Stimulated activated CD4-positive, alpha-beta T cell treated with anti-CD3 and anti-CD28 coated beads, TNF-alpha, amount 100 ng/mL, for 1 hour (primary cell): ENCODE measurements at regions not wholly inside any gene's neighbourhood (a gene's known extent, or its start where the extent isn't known, plus 50 kb on each side); places are given as distances from the start of the nearest gene placed in this dataset.

Experiments
- DNase-seq, 3 donors: peaks; one replicate each; pipeline ENCODE4 v3.0.0-alpha.2; 2020; ENCODE audit warnings: low read depth in 3 of 3, low spot score in 1 of 3

DNA sequence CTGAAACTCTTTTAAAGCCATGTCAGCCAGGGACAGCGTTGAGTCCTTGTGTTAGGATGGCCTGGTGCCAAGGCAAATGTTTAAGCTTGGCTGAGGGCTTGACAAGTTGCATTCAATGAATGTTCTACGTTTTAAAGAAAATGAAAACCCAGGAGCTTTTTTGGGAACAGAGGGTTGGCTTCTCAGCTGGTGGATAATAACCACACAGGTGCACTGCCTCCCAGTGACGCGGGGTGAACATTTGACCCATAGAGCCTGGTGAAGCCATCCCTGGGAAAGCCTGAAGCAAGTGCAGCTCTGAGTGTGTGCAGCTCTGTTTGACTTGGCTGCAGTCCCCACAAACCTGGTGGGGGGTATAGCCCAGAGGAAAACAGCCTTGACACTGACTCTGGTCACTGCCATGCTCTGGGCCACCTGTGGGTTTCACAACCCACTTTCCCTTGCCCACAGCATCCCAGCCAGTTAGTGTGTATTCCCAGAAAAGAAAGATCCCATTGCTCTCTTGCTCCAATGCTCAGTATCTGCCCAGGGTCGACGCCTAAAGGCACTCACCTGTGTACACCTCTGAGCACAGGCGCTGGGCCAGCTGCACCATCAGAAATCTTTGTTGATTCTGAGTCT lies 874.9 kb downstream of the RNF144A start:
- DNase-seq: no peak

DNA sequence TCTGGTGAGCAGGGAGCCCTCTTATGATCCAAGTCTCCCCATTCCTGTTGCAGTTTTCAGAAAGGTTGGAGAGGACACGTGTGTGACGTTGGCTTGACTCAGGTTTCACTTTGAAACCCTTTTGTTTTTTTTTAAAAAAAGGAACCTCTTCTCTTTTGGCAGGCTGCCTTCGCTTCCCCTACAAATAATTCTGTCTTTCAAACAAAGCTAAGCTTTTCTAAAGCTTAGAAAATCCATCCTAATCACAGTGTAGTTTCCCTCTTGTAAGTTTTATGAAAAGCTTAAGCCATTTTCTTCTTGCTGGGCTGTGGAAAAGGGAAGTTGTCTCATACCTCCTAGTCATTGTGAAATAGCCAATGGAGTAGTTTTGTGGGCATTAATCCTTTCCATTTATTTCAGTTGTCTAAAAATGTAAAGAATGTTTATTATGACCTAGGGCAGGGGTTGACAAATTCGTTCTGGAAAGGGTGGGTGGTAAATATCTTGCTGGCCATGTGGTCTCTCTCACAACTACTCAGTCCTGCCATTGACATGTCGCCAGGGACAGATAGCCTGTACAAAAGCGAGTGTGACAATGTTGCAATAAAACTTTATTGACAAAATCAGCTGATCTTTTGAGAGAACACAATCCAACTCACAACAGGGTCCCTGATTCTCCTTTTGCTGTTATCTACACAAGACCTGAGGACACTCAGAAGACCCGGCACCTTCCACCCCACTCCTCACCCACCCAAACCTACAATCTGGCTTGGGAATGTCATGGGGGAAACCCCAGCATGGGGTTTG lies 878.8 kb downstream of the RNF144A start:
- no peak for DNase-seq

DNA sequence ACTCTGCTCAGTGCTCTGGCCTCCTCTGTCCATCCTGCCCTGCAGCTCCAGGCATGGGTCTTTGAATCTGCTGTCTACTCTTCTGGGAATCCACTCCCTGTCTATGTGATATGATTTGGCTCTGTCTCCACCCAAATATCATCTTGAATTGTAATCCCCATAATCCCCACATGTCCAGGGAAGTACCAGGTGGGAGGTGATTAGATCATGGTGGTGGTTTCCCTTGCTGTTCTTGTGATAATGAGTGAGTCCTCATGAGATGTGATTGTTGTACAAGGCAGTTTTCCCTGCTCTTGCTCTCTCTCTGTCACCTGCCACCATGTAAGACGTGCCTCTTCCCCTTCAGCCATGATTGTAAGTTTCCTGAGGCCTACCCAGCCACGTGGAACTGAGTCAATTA lies 881.8 kb upstream of the ID2 start:
- no peak for DNase-seq

DNA sequence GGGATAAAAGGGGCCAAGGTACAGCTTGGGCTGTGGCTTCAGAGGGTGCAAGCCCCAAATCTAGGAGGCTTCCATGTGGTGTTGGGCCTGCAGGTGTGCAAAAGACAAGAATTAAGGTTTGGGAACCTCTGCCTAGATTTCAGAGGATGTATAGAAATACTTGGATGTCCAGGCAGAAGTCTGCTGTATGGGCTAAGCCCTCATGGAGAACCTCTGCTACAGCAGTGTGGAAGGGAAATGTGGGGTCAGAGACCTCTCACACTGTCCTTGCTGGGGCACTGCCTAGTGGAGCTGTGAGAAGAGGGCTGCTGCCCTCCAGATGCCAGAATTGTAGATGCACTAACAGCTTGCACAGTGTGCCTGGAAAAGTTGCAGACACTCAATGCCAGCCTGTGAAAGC lies 880.6 kb upstream of the ID2 start:
- no peak for DNase-seq

DNA sequence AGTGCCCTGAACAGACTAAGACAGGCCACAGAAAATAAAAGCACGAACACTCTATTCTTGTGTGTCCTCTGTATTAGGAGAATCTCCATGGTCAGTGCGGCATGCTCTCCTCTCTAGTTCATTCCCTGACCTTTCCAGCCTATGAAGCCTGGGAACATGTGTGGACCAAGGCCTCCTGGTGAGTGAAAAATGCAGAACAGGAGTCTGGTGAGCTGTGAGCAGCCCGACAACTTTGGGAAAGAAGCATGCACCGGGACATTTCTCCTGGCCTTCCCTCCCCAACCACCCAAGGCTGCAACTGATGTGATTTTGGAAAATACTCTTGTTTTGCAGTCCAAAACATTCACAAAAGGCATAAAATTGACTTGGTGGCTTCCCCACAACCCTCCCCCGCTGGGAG lies 878.3 kb upstream of the ID2 start:
- DNase-seq: no peak

DNA sequence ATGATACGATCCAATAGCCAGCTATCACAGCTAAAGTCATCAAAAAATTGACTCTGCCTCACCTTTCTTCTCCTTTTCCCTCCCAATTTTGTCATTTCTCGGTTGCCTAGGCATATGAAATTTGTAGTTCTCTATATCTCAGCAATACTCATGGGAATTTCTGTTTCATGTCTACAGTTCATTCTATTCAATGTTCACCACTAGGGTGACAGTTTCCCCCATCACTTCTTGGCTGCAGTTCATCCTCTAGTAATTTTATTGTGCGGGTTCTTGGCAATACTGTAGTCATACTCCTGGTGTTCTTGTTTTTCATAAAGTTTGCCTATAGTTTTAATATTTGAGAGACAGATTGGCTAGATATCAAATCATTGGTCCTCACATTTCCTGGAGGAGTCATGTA lies 872.2 kb upstream of the ID2 start:
- no peak for DNase-seq

DNA sequence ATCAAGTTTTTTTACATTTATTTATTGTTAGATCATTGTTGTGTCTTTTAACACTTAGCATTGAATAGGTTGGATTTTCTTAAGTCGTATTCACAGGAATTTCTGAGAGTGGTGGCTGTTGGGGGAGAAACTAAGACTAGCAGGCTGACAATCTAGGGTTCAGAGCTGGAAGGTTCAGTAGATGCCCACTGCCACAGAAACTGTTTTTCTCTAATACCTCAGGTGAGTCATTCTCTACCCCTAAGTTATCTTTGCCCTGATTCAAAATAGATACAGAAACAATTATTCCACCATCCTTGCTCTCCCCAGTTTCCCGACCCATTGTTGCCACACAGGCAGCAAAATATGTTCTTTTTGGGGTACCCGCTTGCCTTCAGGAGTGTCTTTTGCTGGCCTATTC lies 870.8 kb upstream of the ID2 start:
- no peak for DNase-seq

DNA sequence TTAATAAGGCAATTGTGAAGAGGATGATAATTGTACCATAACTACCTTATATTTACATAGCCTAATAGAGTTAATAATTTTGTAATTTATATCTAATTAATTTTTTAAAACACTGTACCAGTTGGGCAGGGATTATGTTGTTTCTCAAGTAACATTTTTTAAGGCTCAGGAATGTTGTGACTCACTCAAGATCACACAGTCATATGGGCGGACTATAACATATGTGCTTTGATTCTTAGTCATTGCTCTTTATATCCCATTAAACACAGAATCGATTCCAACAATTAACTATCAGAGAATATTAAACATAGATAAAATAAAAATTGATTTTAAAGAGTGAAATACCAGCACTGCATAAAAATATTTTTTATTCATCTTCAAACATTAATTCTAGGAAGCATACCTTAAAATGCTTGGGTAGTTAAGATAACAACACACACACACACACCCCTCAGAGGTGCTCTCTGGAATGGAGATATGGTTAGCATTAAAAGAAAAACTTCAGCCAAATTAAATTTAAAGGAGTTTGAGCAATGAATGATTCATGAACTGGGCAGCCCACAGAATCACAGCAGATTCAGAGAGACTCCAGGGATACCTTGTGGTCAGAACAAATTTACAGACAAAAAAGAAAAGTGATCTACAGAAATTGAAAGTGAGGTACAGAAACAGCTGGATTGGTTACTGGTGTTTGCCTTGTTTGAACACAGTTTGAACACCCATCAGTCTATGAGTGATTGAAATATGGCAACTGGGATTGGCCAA lies 869.4 kb upstream of the ID2 start:
- no peak for DNase-seq

DNA sequence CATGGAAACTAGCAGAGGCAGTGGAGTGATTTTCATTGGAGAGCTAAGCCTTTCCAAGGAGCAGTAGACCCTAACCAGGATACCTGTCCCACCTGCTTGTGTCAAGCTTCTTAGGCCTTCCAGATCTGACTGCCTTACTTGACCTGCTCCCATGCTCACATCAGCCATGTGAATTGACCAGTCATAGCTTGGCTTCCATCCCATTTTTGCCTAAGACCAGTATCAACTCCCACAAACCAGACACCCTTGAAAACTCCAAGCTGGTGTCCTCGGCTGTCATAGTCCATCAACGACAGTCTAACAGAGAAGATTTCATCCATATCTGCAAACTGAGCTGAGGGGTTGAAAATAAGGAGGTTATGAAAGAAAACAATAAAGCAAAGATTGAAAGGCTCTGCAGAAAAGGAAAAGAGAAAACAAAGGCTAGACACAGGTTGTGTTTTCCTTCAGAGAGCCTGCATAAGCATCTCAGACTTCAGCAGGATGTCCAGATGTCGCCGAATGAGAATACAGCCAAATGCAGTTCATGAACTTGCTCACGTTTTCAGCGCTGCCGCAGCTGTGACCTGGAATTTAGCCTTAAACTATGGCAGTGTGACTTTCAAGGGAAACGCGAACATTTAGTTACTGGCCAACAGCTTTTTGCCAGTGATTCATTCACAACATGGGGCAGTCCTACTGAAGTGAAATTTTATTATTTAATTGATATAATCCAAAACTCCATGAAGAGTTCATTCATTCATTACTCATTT lies 868.1 kb upstream of the ID2 start:
- DNase-seq: no peak

DNA sequence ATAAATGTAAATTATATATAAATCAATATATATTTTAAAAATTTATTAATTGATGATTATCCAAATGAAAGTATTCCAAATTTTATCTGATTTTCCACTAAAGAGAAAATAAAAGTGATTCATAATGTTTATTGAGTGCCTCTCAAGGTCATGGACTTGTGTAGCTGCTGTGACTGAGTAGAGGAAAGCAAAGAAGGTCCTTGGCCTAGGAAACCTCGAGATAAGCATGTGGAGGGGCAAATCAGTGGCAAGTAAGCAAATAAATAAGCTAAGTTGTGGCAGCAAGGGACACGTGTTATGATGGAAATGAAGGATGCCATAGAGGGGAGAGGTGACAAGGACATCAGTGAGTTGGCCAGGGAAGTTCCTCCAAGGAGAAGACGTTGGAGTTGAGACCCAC lies 866.1 kb upstream of the ID2 start:
- no peak for DNase-seq

DNA sequence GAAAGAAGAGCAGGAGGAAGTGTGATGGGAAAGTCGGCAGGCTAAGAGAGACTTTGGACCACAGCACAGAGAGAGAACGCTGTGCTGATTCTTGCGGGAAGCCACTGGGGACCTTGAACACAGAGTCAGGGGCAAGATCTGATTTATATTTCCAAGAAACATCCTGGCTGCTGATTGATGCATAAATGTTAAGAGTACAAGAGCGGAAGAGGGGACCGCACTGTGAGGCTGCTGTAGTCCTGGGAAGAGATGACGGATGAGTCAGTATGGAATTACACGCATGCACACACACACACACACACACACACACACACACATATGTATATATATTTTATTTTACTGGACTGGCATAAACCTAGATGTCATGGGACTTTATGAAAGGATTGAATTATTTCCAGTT lies 865.6 kb upstream of the ID2 start:
- no peak for DNase-seq

DNA sequence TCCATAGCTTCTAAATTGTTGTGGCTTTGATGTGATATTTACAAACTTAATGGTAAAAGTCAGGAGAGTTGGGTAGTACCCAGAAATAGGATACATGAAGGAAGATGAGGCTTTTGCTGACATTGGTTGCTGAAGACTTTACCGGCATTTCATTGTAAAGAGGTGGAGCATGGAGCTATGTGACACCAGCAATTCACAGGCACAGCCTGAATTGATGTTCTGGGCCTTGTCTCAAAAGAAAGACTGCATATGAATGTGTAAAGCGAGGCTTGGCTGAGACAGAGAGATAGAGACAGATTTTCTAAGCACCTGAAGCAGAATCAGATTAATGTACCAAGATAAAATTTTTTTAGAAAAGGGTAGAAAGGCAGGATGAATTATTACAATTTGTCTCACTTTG lies 864.9 kb upstream of the ID2 start:
- DNase-seq: no peak

DNA sequence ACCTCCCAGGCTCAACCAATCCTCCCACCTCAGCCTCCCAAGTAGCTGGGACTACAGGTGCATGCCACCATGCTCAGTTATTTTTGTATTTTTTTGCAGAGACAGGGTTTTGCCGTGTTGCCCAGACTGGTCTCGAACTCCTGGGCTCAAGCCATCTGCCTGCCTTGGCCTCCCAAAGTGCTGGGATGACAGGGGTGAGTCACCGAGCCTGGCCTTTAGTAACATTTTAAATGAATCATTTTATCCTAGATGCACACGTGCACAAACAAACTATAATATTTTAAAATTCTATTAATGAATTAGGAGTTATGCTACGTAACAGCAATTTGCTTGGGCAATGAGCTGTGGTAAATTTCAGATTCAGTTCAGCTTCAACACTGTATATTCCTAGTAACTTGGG lies 862.5 kb upstream of the ID2 start:
- no peak for DNase-seq

DNA sequence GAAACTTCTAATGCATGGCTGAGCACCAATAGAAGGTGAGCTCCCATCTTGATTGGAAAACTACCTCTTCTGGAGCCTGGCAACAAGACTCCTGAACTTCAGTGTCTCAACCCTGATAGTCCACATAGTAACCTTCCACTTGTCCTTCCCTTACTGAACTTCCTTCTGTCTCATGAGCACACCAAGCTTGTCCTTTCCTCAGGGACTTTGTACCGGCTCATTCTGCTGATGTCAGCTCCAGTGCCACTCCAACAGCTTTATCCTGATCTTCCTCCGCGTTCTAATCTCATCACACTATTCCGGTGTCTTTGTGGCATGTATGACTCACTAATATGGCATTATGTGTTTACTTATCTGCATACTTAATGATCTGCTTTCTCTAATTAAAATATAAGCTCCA lies 862.0 kb upstream of the ID2 start:
- no peak for DNase-seq

DNA sequence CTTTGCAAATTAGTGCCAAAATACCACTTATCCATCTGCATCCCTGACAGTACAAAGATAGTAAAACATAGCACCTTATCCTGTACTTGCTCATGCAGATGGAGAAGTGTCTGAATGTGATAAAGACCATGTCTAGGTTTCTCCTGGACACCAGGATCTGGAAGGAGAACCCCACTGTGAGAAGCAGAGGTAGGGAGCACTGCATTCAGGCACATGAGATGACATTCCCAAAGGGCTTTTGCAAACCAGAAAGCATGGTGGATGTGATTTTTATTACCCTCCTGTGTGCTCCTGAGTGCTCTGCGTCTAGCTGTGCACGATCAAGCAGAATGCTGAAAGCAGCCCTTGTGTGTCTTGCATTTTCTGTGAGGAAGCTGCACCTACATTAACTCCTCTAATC lies 857.6 kb upstream of the ID2 start:
- DNase-seq: no peak

DNA sequence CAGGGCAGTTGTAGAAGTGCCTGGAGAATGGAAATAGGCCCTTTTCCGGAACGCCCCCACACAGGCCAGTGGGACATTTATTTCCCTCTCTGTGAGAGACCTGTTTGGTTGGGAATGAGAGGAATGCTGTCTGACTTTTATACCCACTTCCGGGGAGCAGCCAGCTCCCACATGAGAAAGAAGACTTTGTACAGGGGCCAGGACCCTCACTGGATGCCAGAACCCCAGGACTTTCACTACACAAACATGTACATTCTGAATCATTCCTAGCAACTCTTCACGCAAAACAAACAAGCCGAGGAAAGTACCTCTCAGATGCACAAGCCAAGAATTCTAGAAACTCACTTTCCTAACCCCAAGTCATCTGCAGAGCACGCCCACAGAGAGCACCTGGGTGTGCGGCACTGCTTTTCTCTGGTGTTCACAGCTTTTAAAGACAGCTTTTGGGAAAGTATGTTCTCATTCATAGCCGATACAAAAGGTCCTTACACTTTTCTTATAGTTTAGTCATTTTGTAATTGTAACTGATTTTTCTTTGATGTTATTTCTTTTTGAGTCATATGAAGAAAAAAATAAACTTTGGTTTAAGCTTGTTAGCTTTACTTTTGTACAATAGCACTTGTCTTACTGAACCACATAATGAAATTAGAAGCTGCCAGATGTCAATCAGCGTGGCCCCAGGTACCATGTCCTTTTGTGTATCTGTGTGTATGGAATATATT lies 856.1 kb upstream of the ID2 start:
- no peak for DNase-seq

DNA sequence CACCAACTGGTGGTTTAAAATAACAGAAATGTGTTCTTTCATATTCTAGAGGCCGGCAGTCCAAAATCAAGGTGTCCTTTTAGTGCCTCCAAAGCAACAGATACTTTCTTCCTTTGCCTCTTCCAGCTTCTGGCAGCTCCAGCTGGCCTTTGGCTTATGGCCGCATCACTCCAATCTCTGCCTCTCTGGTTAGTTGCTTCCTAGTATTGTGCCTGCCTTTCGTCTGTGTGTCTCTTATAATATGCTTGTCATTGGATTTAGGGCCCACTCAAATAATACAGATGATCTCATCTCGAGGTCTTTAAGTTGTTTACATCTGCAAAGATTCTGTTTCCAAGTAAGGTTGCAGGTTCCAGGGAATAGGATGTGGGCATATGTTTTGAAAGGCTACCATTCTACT lies 855.2 kb upstream of the ID2 start:
- DNase-seq: no peak

DNA sequence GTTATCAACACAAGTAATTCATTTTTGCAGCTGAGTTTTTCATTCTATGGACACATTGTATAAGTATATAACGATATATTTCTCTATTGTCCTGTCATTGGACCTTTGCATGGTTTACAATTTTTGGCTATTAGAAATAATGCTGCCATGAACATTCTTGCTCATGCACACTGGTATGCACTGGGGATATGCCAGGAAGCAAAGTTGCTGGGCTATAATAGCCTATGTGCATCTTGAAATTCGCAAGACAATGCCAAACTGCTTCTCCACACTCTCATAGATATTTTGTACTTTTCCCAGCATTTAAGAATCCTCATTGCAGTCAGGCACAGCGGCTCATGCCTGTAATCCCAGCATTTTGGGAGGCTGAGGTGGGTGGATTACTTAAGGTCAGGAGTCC lies 852.6 kb upstream of the ID2 start:
- DNase-seq: no peak

DNA sequence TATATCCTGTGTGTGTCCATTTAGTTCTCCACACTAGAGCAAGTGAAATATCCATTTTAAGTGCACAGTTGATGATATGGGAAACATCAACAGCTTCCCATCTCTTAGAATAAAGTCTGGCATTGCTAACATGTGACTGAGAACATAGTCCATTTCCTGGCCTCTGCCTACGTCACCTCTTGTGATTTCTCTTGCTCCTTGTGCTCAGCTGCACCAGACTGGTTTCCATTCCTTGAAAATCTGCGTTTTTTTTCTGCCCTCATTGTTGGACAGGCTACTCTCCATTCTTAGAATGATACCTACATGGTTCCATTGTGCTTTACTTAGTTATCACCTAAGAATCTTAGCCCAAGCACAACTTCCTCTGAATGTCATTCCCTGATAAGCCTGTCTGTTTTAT lies 851.2 kb upstream of the ID2 start:
- DNase-seq: no peak

DNA sequence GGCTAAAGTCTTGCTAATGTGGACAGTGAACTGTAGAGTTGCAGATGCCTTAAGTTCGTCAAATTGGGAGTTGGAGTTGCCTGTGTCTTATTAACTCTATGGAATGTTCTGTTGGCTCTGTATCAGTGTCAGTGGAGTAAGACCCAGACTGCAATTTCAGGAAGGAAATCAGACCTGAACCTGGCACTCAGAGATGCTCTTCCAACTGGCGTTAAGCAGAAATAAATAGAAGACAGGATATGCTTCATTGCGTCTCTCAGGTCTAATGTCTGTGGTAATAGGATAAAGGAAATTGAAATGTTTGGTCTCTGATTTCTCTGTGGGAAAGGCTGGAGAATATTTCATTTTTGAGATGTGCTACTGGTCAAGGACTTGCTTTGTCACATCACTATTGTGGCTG lies 846.7 kb upstream of the ID2 start:
- DNase-seq: no peak
